Astrocyte (in vitro differentiated cells and primary cell): ENCODE measurements at regions not wholly inside any gene's neighbourhood (a gene's known extent, or its start where the extent isn't known, plus 50 kb on each side); places are given as distances from the start of the nearest gene placed in this dataset.

Experiments
- DNase-seq: peaks from one replicate; pipeline ENCODE4 v3.0.0-alpha.2; 2010; ENCODE audit warnings: low read depth
- FAIRE-seq: peaks from 2 replicates; lab custom pipeline; 2011; peaks lifted over from hg19 to GRCh38; lab: Jason Lieb, UNC
- H2AFZ ChIP-seq: 2 replicates; pipeline ENCODE4 v1.6.0; 2012; ENCODE audit warnings: low read depth, low read length, inconsistent platforms
- H3K27ac ChIP-seq: 2 replicates; pipeline ENCODE4 v1.5.1; 2011; ENCODE audit warnings: low read depth, low read length, inconsistent platforms
- H3K27me3 ChIP-seq: 2 replicates; pipeline ENCODE4 v1.6.0; 2011; ENCODE audit warnings: low read length, inconsistent platforms; ENCODE audit not compliant: insufficient read depth
- H3K36me3 ChIP-seq: 2 replicates; pipeline ENCODE4 v1.5.1; 2011; ENCODE audit warnings: low read length, inconsistent platforms; ENCODE audit not compliant: insufficient read depth
- H3K4me1 ChIP-seq: 2 replicates; pipeline ENCODE4 v1.5.1; 2011; ENCODE audit warnings: low read length, inconsistent platforms; ENCODE audit not compliant: insufficient read depth
- H3K4me2 ChIP-seq: 2 replicates; pipeline ENCODE4 v1.6.0; 2012; ENCODE audit warnings: low read length, inconsistent platforms
- H3K4me3 ChIP-seq: 2 replicates; pipeline ENCODE4 v1.5.1; 2011; ENCODE audit warnings: low read depth, mild to moderate bottlenecking, low read length, inconsistent platforms; ENCODE audit not compliant: insufficient read depth
- H3K79me2 ChIP-seq: 2 replicates; pipeline ENCODE4 v1.6.0; 2012; ENCODE audit warnings: mild to moderate bottlenecking, low read length, inconsistent platforms; ENCODE audit not compliant: insufficient read depth
- H3K9ac ChIP-seq: 2 replicates; pipeline ENCODE4 v1.6.0; 2012; ENCODE audit warnings: mild to moderate bottlenecking, low read length, inconsistent platforms
- H3K9me3 ChIP-seq: 2 replicates; pipeline ENCODE4 v1.5.1; 2012; ENCODE audit warnings: low read depth, mild to moderate bottlenecking, low read length, inconsistent platforms; ENCODE audit not compliant: insufficient read depth
- H4K20me1 ChIP-seq: 2 replicates; pipeline ENCODE4 v1.6.0; 2012; ENCODE audit warnings: low read length, inconsistent platforms; ENCODE audit not compliant: insufficient read depth
- H3K27ac Mint-ChIP-seq: one replicate; pipeline ENCODE4 v1.8.0; 2021; ENCODE audit warnings: mild to moderate bottlenecking, mixed read lengths; ENCODE audit not compliant: unreplicated experiment
- H3K27me3 Mint-ChIP-seq: one replicate; pipeline ENCODE4 v1.8.0; 2021; ENCODE audit warnings: low read depth, mixed read lengths; ENCODE audit not compliant: unreplicated experiment
- H3K36me3 Mint-ChIP-seq: one replicate; pipeline ENCODE4 v1.8.0; 2021; ENCODE audit warnings: low read depth, mixed read lengths; ENCODE audit not compliant: unreplicated experiment
- H3K4me1 Mint-ChIP-seq: one replicate; pipeline ENCODE4 v1.8.0; 2021; ENCODE audit warnings: low read depth, mixed read lengths; ENCODE audit not compliant: unreplicated experiment
- H3K4me3 Mint-ChIP-seq: one replicate; pipeline ENCODE4 v1.8.0; 2021; ENCODE audit warnings: mild to moderate bottlenecking, moderate library complexity, mixed read lengths; ENCODE audit not compliant: unreplicated experiment
- H3K9me3 Mint-ChIP-seq: one replicate; pipeline ENCODE4 v1.8.0; 2021; ENCODE audit warnings: mild to moderate bottlenecking, mixed read lengths; ENCODE audit not compliant: unreplicated experiment
- EZH2 ChIP-seq: IDR thresholded peaks from 2 replicates; pipeline ENCODE4 v1.6.1; 2012; ENCODE audit warnings: mild to moderate bottlenecking, low read length, inconsistent platforms; ENCODE audit not compliant: insufficient read depth
- TF ChIP-seq, protein P1 (sequence below): IDR thresholded peaks from 2 replicates; pipeline ENCODE4 v1.5.1; 2011; ENCODE audit warnings: low read depth, mild to moderate bottlenecking, inconsistent platforms, low read length, moderate library complexity; ENCODE audit not compliant: insufficient read depth

DNA sequence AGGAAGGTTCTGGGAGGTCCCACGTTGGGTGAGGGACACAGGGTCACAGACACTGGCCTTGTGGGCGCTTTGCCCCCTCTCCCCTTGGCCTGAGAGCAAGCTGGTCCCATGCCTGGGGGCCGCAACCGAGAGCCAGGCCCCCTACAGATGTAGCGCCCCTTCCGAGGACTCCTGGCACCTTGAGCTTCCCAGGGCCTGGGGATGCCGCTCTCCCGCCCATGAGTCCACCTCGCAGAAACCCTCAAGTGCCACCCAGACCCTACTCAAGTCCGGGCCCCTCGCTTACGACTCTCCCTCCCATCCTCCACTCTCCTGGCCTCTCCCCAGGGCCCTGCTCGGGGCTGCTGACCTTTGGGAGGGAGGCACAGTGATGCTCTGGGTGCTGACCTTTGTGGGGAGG is 204.0 kb downstream of the BRD1 start:
- H4K20me1 ChIP-seq: no peaks in the 10 kb centered on the region
- no peaks in the 10 kb centered on the region for H3K27me3 ChIP-seq
- no peaks in the 10 kb centered on the region for H3K4me1 Mint-ChIP-seq
- H3K4me3 ChIP-seq: no peak overlapping the region
- no peaks in the 10 kb centered on the region for H3K36me3 ChIP-seq
- no peaks in the 10 kb centered on the region for H3K79me2 ChIP-seq
- no peak overlapping the region for H3K9ac ChIP-seq
- no peak overlapping the region for H3K4me2 ChIP-seq
- no peaks in the 10 kb centered on the region for H3K36me3 Mint-ChIP-seq
- peaks cover 47% of the 10 kb centered on the region for H3K27me3 Mint-ChIP-seq
- H3K4me1 ChIP-seq: no peaks in the 10 kb centered on the region
- H3K4me3 Mint-ChIP-seq: no peak overlapping the region
- H3K9me3 ChIP-seq: no peaks in the 10 kb centered on the region
- no peak overlapping the region for H2AFZ ChIP-seq
- DNase-seq (no peak), FAIRE-seq (no peak)
- H3K27ac Mint-ChIP-seq: no peak overlapping the region
- H3K9me3 Mint-ChIP-seq: peaks cover 2% of the 10 kb centered on the region
- TF ChIP-seq EZH2: no peak
- TF ChIP-seq, protein P1, sequence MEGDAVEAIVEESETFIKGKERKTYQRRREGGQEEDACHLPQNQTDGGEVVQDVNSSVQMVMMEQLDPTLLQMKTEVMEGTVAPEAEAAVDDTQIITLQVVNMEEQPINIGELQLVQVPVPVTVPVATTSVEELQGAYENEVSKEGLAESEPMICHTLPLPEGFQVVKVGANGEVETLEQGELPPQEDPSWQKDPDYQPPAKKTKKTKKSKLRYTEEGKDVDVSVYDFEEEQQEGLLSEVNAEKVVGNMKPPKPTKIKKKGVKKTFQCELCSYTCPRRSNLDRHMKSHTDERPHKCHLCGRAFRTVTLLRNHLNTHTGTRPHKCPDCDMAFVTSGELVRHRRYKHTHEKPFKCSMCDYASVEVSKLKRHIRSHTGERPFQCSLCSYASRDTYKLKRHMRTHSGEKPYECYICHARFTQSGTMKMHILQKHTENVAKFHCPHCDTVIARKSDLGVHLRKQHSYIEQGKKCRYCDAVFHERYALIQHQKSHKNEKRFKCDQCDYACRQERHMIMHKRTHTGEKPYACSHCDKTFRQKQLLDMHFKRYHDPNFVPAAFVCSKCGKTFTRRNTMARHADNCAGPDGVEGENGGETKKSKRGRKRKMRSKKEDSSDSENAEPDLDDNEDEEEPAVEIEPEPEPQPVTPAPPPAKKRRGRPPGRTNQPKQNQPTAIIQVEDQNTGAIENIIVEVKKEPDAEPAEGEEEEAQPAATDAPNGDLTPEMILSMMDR: no peak
- no peak overlapping the region for H3K27ac ChIP-seq

DNA sequence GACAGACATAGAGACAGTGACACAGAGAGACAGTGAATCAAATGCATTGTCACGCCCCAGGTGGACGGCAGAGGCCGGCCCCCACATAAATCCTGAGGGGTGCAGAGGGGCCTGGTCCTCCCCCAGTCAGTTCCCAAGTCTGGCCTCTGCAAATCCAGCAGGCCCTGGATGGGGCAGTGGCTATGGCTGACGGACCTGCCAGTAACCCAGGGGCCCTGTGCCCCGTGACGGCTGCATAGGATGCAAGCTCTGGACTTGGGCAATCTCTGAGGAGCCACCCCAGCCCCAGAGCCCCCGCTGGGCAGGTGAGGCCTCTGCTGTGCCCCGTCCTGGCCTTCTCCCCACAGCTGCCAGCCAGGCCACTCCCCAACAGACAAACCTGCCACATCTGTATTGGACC is 204.5 kb downstream of the BRD1 start:
- H3K27ac Mint-ChIP-seq: no peak overlapping the region

More for the DNA sequence above, 204.5 kb downstream of the BRD1 start:
- H3K4me3 Mint-ChIP-seq: no peak overlapping the region
- TF ChIP-seq, protein P1: no peak
- TF ChIP-seq EZH2: no peak
- Histone ChIP-seq H4K20me1 (no peaks in the 10 kb centered on the region), H3K36me3 (no peaks in the 10 kb centered on the region), H3K4me2 (no peak overlapping the region), H3K79me2 (no peaks in the 10 kb centered on the region), H3K27ac (no peak overlapping the region), H3K9me3 (no peaks in the 10 kb centered on the region), H3K27me3 (no peaks in the 10 kb centered on the region), H2AFZ (no peak overlapping the region), H3K4me3 (no peak overlapping the region), H3K4me1 (no peaks in the 10 kb centered on the region), H3K9ac (no peak overlapping the region)
- no peaks in the 10 kb centered on the region for H3K4me1 Mint-ChIP-seq
- DNase-seq: no peak
- H3K36me3 Mint-ChIP-seq: no peaks in the 10 kb centered on the region
- H3K9me3 Mint-ChIP-seq: peaks cover 2% of the 10 kb centered on the region
- FAIRE-seq: no peak
- peaks cover 47% of the 10 kb centered on the region for H3K27me3 Mint-ChIP-seq
